ENCODE measurements at regions not wholly inside any gene's neighbourhood (a gene's known extent, or its start where the extent isn't known, plus 50 kb on each side); places are given as distances from the start of the nearest gene placed in this dataset.

GRCh38 chrX:104502460-104502859 lies 63.5 kb upstream of the IL1RAPL2 start:
- no peaks in the 10 kb centered on the region for H4K20me1 ChIP-seq (ENCODE audit: insufficient read depth)
- H3K4me2 ChIP-seq (ENCODE audit: low read length) = no peak overlapping the region
- H3K79me2 ChIP-seq (replicated peaks; ENCODE audit: insufficient read depth, low read length) = no peaks in the 10 kb centered on the region
- H2AFZ ChIP-seq (ENCODE audit: low read depth, low read length) = no peak overlapping the region
- no peaks in the 10 kb centered on the region for H3F3A ChIP-seq (ENCODE audit: insufficient read depth, low read length, poor library complexity, severe bottlenecking)
- no peak for TF ChIP-seq RAD21 (conservative IDR thresholded peaks at IDR 0.05)
- TF ChIP-seq, protein P1, sequence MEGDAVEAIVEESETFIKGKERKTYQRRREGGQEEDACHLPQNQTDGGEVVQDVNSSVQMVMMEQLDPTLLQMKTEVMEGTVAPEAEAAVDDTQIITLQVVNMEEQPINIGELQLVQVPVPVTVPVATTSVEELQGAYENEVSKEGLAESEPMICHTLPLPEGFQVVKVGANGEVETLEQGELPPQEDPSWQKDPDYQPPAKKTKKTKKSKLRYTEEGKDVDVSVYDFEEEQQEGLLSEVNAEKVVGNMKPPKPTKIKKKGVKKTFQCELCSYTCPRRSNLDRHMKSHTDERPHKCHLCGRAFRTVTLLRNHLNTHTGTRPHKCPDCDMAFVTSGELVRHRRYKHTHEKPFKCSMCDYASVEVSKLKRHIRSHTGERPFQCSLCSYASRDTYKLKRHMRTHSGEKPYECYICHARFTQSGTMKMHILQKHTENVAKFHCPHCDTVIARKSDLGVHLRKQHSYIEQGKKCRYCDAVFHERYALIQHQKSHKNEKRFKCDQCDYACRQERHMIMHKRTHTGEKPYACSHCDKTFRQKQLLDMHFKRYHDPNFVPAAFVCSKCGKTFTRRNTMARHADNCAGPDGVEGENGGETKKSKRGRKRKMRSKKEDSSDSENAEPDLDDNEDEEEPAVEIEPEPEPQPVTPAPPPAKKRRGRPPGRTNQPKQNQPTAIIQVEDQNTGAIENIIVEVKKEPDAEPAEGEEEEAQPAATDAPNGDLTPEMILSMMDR (IDR thresholded peaks at IDR 0.05; ENCODE audit: poor library complexity, severe bottlenecking) = no peak
- TF ChIP-seq POLR2AphosphoS5 (IDR thresholded peaks at IDR 0.05) = no peak
- no peak for TF ChIP-seq EP300 (conservative IDR thresholded peaks at IDR 0.05; ENCODE audit: poor library complexity, severe bottlenecking)
- TF ChIP-seq, protein P2, sequence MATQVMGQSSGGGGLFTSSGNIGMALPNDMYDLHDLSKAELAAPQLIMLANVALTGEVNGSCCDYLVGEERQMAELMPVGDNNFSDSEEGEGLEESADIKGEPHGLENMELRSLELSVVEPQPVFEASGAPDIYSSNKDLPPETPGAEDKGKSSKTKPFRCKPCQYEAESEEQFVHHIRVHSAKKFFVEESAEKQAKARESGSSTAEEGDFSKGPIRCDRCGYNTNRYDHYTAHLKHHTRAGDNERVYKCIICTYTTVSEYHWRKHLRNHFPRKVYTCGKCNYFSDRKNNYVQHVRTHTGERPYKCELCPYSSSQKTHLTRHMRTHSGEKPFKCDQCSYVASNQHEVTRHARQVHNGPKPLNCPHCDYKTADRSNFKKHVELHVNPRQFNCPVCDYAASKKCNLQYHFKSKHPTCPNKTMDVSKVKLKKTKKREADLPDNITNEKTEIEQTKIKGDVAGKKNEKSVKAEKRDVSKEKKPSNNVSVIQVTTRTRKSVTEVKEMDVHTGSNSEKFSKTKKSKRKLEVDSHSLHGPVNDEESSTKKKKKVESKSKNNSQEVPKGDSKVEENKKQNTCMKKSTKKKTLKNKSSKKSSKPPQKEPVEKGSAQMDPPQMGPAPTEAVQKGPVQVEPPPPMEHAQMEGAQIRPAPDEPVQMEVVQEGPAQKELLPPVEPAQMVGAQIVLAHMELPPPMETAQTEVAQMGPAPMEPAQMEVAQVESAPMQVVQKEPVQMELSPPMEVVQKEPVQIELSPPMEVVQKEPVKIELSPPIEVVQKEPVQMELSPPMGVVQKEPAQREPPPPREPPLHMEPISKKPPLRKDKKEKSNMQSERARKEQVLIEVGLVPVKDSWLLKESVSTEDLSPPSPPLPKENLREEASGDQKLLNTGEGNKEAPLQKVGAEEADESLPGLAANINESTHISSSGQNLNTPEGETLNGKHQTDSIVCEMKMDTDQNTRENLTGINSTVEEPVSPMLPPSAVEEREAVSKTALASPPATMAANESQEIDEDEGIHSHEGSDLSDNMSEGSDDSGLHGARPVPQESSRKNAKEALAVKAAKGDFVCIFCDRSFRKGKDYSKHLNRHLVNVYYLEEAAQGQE (IDR thresholded peaks at IDR 0.05; ENCODE audit: borderline replicate concordance) = no peak
- no peak for TF ChIP-seq EZH2 (IDR thresholded peaks at IDR 0.05; ENCODE audit: borderline replicate concordance, insufficient read depth, low read length, poor library complexity, severe bottlenecking)
- TF ChIP-seq SMC3 (conservative IDR thresholded peaks at IDR 0.05; ENCODE audit: poor library complexity) = no peak
- no peak for TF ChIP-seq MXI1 (conservative IDR thresholded peaks at IDR 0.05; ENCODE audit: poor library complexity, severe bottlenecking)
- no peak for TF ChIP-seq TAF1 (IDR thresholded peaks at IDR 0.05; ENCODE audit: low read depth)
- no peaks in the 10 kb centered on the region for H3K9me2 ChIP-seq (ENCODE audit: insufficient read depth, low read length)
- H3K4me3 ChIP-seq (ENCODE audit: low read length) = no peak overlapping the region
- no peak overlapping the region for H3K27ac ChIP-seq (ENCODE audit: low read length)
- H3K27me3 ChIP-seq (ENCODE audit: insufficient read depth, low read depth, low read length) = no peaks in the 10 kb centered on the region
- no peaks in the 10 kb centered on the region for H3K9me3 ChIP-seq (ENCODE audit: low read length)
- no peak overlapping the region for H3K9ac ChIP-seq (ENCODE audit: low read length)
- no peaks in the 10 kb centered on the region for H3K36me3 ChIP-seq (ENCODE audit: insufficient read depth, low read length)

DNA sequence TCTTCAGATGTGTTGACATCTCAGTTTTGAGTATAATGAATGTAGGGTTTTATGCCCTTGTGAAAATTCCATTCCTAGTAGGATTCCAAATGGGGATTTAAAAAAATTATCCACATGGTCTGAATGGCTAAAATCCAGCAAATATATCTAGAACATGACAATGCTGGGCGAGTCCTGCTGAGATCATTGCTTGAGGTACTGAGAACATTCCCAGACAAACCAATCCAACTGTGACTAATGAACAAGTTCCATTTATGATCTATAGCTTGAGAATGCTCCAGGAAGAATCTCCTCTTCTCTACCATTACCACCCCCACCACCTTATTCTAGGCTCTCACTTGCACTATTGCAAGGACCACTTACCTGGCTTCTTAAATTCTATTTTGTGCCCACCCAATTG lies 77.2 kb upstream of the IL1RAPL2 start:
- H3K9me3 ChIP-seq (ENCODE audit: low read length) = no peaks in the 10 kb centered on the region
- no peaks in the 10 kb centered on the region for H3K79me2 ChIP-seq (replicated peaks; ENCODE audit: insufficient read depth, low read length)
- no peaks in the 10 kb centered on the region for H3K27me3 ChIP-seq (ENCODE audit: insufficient read depth, low read depth, low read length)
- no peak overlapping the region for H3K27ac ChIP-seq (ENCODE audit: low read length)
- H4K20me1 ChIP-seq (ENCODE audit: insufficient read depth) = no peaks in the 10 kb centered on the region
- no peak for TF ChIP-seq RAD21 (conservative IDR thresholded peaks at IDR 0.05)
- TF ChIP-seq, protein P2 (IDR thresholded peaks at IDR 0.05; ENCODE audit: borderline replicate concordance) = no peak
- TF ChIP-seq MXI1 (conservative IDR thresholded peaks at IDR 0.05; ENCODE audit: poor library complexity, severe bottlenecking) = no peak
- TF ChIP-seq TAF1 (IDR thresholded peaks at IDR 0.05; ENCODE audit: low read depth) = no peak
- TF ChIP-seq, protein P1 (IDR thresholded peaks at IDR 0.05; ENCODE audit: poor library complexity, severe bottlenecking) = no peak
- H3K4me3 ChIP-seq (ENCODE audit: low read length) = no peak overlapping the region
- H3K4me2 ChIP-seq (ENCODE audit: low read length) = no peak overlapping the region
- H3K36me3 ChIP-seq (ENCODE audit: insufficient read depth, low read length) = no peaks in the 10 kb centered on the region
- no peak overlapping the region for H3K9ac ChIP-seq (ENCODE audit: low read length)
- no peaks in the 10 kb centered on the region for H3F3A ChIP-seq (ENCODE audit: insufficient read depth, low read length, poor library complexity, severe bottlenecking)
- H2AFZ ChIP-seq (ENCODE audit: low read depth, low read length) = no peak overlapping the region
- no peaks in the 10 kb centered on the region for H3K9me2 ChIP-seq (ENCODE audit: insufficient read depth, low read length)
